HCT116 (cell line): ENCODE measurements at regions not wholly inside any gene's neighbourhood (a gene's known extent, or its start where the extent isn't known, plus 50 kb on each side); places are given as distances from the start of the nearest gene placed in this dataset.
A peak's percentile ranks its signal among the peaks of the same experiment; 100 is the strongest.

ENCODE experiments used
- ATAC-seq: fragments of 200-7000 bp; cut with Tn5 transposase; 2 replicates; pipeline ENCODE4 v1.9.1; 2020; ENCODE audit warnings: mild to moderate bottlenecking, moderate library complexity
- BruUV-seq: library from RNA; stranded (reverse); fragments of 400-500 nt; replicated peaks from 2 replicates; lab custom pipeline; 2021; lab: Mats Ljungman, UMichigan
- CTCF ChIA-PET: fragments of 300-600 bp; sonication (Branson Sonifier 250); formaldehyde crosslinking; loops from one replicate; lab custom pipeline; 2021; ENCODE audit warnings: antibody characterized with exemption; lab: Charles Lee
- POLR2A ChIA-PET: fragments of 300-600, 350-600 bp; sonication (Branson Sonifier 250); formaldehyde crosslinking; loops from one replicate; lab custom pipeline; 2021; ENCODE audit warnings: antibody characterized with exemption; lab: Charles Lee
- RAD21 ChIA-PET, 2 experiments: fragments of 300-600 bp; sonication (Branson Sonifier 250); formaldehyde crosslinking; loops; one replicate each; lab custom pipeline; 2023; ENCODE audit warnings: low total read pairs in 2 of 2; ENCODE audit not compliant: uncharacterized antibody in 2 of 2, unreplicated experiment in 2 of 2, low non-redundant PET in 1 of 2; lab: Charles Lee
- DNase-seq: peaks from one replicate; pipeline ENCODE4 v3.0.0-alpha.2; 2010; ENCODE audit warnings: low read depth, low spot score
- H2AFZ ChIP-seq: fragments of 200-600 bp; shearing (Covaris generic), sonication (generic); 2 replicates; pipeline ENCODE4 v1.6.1; 2017; ENCODE audit warnings: low read depth, mixed run types, mixed read lengths, antibody characterized with exemption, low read length; ENCODE audit not compliant: poor library complexity, severe bottlenecking
- H3K27ac ChIP-seq: 2 replicates; pipeline ENCODE4 v1.5.1; 2012; ENCODE audit warnings: low read depth, low read length
- H3K27me3 ChIP-seq: fragments of 200-600 bp; sonication (generic); 2 replicates; pipeline ENCODE4 v1.6.1; 2016; ENCODE audit warnings: mixed run types, low read length, mixed read lengths; ENCODE audit not compliant: insufficient read depth
- H3K36me3 ChIP-seq, 2 experiments: fragments of 200-500 bp in 1 of 2; fragments of 200-600 bp in 1 of 2; sonication (Bioruptor generic) in 1 of 2; sonication (generic) in 1 of 2; 2 replicates each; pipeline versions ENCODE4 v1.5.1 to v1.6.1; 2014 to 2016; ENCODE audit warnings: low read length in 2 of 2, inconsistent platforms in 1 of 2, mixed read lengths in 1 of 2, mixed run types in 1 of 2; ENCODE audit not compliant: insufficient read depth in 2 of 2, control insufficient read depth in 1 of 2
- H3K4me1 ChIP-seq, 2 experiments: fragments of 200-600 bp in 1 of 2; sonication (generic) in 1 of 2; 2 replicates each; pipeline versions ENCODE4 v1.5.1 to v1.6.1; 2012 to 2017; ENCODE audit warnings: low read length in 2 of 2, inconsistent platforms in 1 of 2, mild to moderate bottlenecking in 1 of 2, mixed read lengths in 1 of 2, mixed run types in 1 of 2, moderate library complexity in 1 of 2; ENCODE audit not compliant: insufficient read depth in 2 of 2, control insufficient read depth in 1 of 2
- H3K4me2 ChIP-seq: fragments of 200-600 bp; sonication (generic); 2 replicates; pipeline ENCODE4 v1.6.1; 2017; ENCODE audit warnings: mixed run types, low read length, mixed read lengths
- H3K4me3 ChIP-seq, 2 experiments: fragments of 200-600 bp in 1 of 2; sonication (generic) in 1 of 2; replicated peaks in 1 of 2; 2 replicates each; pipeline ENCODE4 v1.5.1; 2011 to 2016; ENCODE audit warnings: low read length in 2 of 2, control low read depth in 1 of 2, low read depth in 1 of 2, mild to moderate bottlenecking in 1 of 2, mixed read lengths in 1 of 2, mixed run types in 1 of 2
- H3K79me2 ChIP-seq: fragments of 200-600 bp; sonication (generic); 2 replicates; pipeline ENCODE4 v1.6.1; 2017; ENCODE audit warnings: mild to moderate bottlenecking, mixed run types, low read length, moderate library complexity, mixed read lengths; ENCODE audit not compliant: insufficient read depth
- H3K9ac ChIP-seq: fragments of 200-600 bp; sonication (generic); 2 replicates; pipeline ENCODE4 v1.6.1; 2016; ENCODE audit warnings: low read length, mixed read lengths
- H3K9me2 ChIP-seq: fragments of 200-600 bp; sonication (generic), shearing (Covaris generic); 2 replicates; pipeline ENCODE4 v1.6.1; 2017; ENCODE audit warnings: mixed run types, mild to moderate bottlenecking, moderate library complexity; ENCODE audit not compliant: insufficient read depth
- H3K9me3 ChIP-seq, 2 experiments: fragments of 200-500 bp in 1 of 2; fragments of 200-600 bp in 1 of 2; sonication (Bioruptor generic) in 1 of 2; sonication (generic) in 1 of 2; 2 replicates each; pipeline ENCODE4 v1.6.1; 2014 to 2017; ENCODE audit warnings: low read length in 2 of 2, mixed read lengths in 2 of 2, inconsistent platforms in 1 of 2, low read depth in 1 of 2, mild to moderate bottlenecking in 1 of 2, mixed run types in 1 of 2, moderate library complexity in 1 of 2; ENCODE audit not compliant: control insufficient read depth in 1 of 2, insufficient read depth in 1 of 2
- H4K20me1 ChIP-seq: fragments of 200-600 bp; sonication (generic), shearing (Covaris generic); 2 replicates; pipeline ENCODE4 v1.6.1; 2017; ENCODE audit warnings: mixed run types, mild to moderate bottlenecking, moderate library complexity; ENCODE audit not compliant: insufficient read depth
- ATF3 ChIP-seq: IDR thresholded peaks from 2 replicates; pipeline ENCODE4 v1.6.1; 2012
- CEBPB ChIP-seq: IDR thresholded peaks from 2 replicates; pipeline ENCODE4 v1.6.1; 2012; ENCODE audit warnings: low read depth
- EGR1 ChIP-seq: IDR thresholded peaks from 2 replicates; pipeline ENCODE4 v1.6.1; 2012; ENCODE audit warnings: low read depth
- EZH2 ChIP-seq: fragments of 200-600 bp; sonication (generic); IDR thresholded peaks from 2 replicates; pipeline ENCODE4 v1.6.1; 2017; ENCODE audit warnings: antibody characterized with exemption, mixed run types
- FOSL1 ChIP-seq: IDR thresholded peaks from 2 replicates; pipeline ENCODE4 v1.6.1; 2012; ENCODE audit warnings: low read depth
- JUND ChIP-seq: IDR thresholded peaks from 2 replicates; pipeline ENCODE4 v1.6.1; 2012
- MAX ChIP-seq: IDR thresholded peaks from 2 replicates; pipeline ENCODE4 v1.6.1; 2012
- POLR2AphosphoS5 ChIP-seq: IDR thresholded peaks from 2 replicates; pipeline ENCODE4 v1.6.1; 2011; ENCODE audit warnings: mild to moderate bottlenecking, low read depth, low read length, moderate library complexity
- RAD21 ChIP-seq: IDR thresholded peaks from 2 replicates; pipeline ENCODE4 v1.6.1; 2012; ENCODE audit warnings: low read depth, mild to moderate bottlenecking
- SIN3A ChIP-seq: IDR thresholded peaks from 2 replicates; pipeline ENCODE4 v1.6.1; 2012; ENCODE audit warnings: low read depth
- SP1 ChIP-seq: IDR thresholded peaks from 2 replicates; pipeline ENCODE4 v1.6.1; 2012; ENCODE audit warnings: low read depth
- TCF7L2 ChIP-seq: IDR thresholded peaks from 2 replicates; pipeline ENCODE4 v1.7.0; 2011; ENCODE audit warnings: borderline replicate concordance, inconsistent platforms; ENCODE audit not compliant: insufficient read depth, insufficient read length; ENCODE audit errors: extremely low read depth
- YY1 ChIP-seq: IDR thresholded peaks from 2 replicates; pipeline ENCODE4 v1.6.1; 2011; ENCODE audit warnings: low read length, low read depth, moderate library complexity, mild to moderate bottlenecking; ENCODE audit not compliant: insufficient replicate concordance; ENCODE audit errors: extremely low read depth
- ZFX ChIP-seq: fragments of 450-650 bp; IDR thresholded peaks from 2 replicates; pipeline ENCODE4 v1.6.1; 2017
- ZNF274 ChIP-seq: fragments of 200-500 bp; sonication (Bioruptor generic); IDR thresholded peaks from 2 replicates; pipeline ENCODE4 v1.6.1; 2014; ENCODE audit warnings: mild to moderate bottlenecking, low read depth, low read length, inconsistent platforms
- intact Hi-C: fragments of 100-400 bp; cut with micrococcal nuclease; formaldehyde crosslinking; loops from 2 replicates; pipeline ENCODE4 v1.10.0; 2022
- TF ChIP-seq, protein P1 (sequence below), 3 experiments: fragments of 200-600 bp in 1 of 3; sonication (generic) in 1 of 3; IDR thresholded peaks in 2 of 3; conservative IDR thresholded peaks in 1 of 3; 2 replicates each; pipeline ENCODE4 v1.5.1; 2012 to 2017; ENCODE audit warnings: low read depth in 2 of 3, low read length in 2 of 3, antibody characterized with exemption in 1 of 3, borderline replicate concordance in 1 of 3, control low read depth in 1 of 3, mild to moderate bottlenecking in 1 of 3, mixed read lengths in 1 of 3, mixed run types in 1 of 3, moderate library complexity in 1 of 3; ENCODE audit not compliant: insufficient read depth in 1 of 3
- TF ChIP-seq, protein P2 (sequence below): IDR thresholded peaks from 2 replicates; pipeline ENCODE4 v1.6.1; 2011; ENCODE audit warnings: mild to moderate bottlenecking, low read length, moderate library complexity; ENCODE audit not compliant: insufficient replicate concordance; ENCODE audit errors: extremely low read depth

- no peak overlapping the region for H3K27ac ChIP-seq
- POLR2A ChIA-PET: no interaction called here
- no peak for DNase-seq
Measured at GRCh38 chr12:107349839-107350238, 256.5 kb upstream of the CRY1 start.

DNA sequence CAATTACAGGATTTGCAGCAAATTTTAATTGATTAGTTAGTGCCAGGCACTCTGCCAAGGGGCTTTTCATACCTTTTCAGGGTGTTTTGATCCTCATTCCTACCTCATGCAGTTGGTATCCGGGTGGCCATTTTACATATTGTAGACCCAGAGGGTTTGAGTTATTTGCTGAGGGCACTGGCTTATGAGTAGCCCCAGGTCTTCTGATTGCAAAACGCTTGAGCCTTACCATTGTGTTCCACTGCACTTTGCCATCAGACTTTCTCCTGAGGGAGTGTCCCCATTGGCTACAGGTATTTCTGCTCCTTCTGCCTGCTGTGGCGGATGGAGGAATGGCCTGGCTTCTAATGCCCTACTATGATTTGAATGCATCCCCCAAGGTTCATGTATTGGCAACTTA is 257.8 kb upstream of the CRY1 start:
- Histone ChIP-seq H3K4me2 (no peak overlapping the region; the same call in 1 of the 2 replicates), H3K27ac (no peak overlapping the region), H3K27me3 (no peaks in the 10 kb centered on the region), H3K36me3 (no peaks in the 10 kb centered on the region), H3K4me1 (peaks cover 46 to 69% of the 10 kb centered on the region in 2 experiments), H3K9ac (no peak overlapping the region), H4K20me1 (no peaks in the 10 kb centered on the region), H3K9me3 (no peaks in the 10 kb centered on the region), H3K4me3 (no peak overlapping the region), H3K79me2 (no peaks in the 10 kb centered on the region), H3K9me2 (no peaks in the 10 kb centered on the region), H2AFZ (no peak overlapping the region)
- ChIA-PET RAD21 (no interaction called here), POLR2A (no interaction called here), CTCF (no interaction called here)
- DNase-seq (no peak), ATAC-seq (no peak)
- intact Hi-C loops: no loop called here
- no TSS peak for BruUV-seq
- TF ChIP-seq MAX (no peak), SP1 (no peak), EZH2 (no peak), ZFX (no peak), POLR2AphosphoS5 (no peak), ZNF274 (no peak), EGR1 (no peak), FOSL1 (no peak), RAD21 (no peak), TCF7L2 (no peak), YY1 (no peak)
- TF ChIP-seq, protein P1, sequence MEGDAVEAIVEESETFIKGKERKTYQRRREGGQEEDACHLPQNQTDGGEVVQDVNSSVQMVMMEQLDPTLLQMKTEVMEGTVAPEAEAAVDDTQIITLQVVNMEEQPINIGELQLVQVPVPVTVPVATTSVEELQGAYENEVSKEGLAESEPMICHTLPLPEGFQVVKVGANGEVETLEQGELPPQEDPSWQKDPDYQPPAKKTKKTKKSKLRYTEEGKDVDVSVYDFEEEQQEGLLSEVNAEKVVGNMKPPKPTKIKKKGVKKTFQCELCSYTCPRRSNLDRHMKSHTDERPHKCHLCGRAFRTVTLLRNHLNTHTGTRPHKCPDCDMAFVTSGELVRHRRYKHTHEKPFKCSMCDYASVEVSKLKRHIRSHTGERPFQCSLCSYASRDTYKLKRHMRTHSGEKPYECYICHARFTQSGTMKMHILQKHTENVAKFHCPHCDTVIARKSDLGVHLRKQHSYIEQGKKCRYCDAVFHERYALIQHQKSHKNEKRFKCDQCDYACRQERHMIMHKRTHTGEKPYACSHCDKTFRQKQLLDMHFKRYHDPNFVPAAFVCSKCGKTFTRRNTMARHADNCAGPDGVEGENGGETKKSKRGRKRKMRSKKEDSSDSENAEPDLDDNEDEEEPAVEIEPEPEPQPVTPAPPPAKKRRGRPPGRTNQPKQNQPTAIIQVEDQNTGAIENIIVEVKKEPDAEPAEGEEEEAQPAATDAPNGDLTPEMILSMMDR (IDR thresholded peaks at IDR 0.05 in 2 of 3, conservative IDR thresholded peaks at IDR 0.05 in 1 of 3; ENCODE audit: borderline replicate concordance in 1 of 3, insufficient read depth in 1 of 3, low read depth in 2 of 3, low read length in 2 of 3): no peak
- TF ChIP-seq, protein P2, sequence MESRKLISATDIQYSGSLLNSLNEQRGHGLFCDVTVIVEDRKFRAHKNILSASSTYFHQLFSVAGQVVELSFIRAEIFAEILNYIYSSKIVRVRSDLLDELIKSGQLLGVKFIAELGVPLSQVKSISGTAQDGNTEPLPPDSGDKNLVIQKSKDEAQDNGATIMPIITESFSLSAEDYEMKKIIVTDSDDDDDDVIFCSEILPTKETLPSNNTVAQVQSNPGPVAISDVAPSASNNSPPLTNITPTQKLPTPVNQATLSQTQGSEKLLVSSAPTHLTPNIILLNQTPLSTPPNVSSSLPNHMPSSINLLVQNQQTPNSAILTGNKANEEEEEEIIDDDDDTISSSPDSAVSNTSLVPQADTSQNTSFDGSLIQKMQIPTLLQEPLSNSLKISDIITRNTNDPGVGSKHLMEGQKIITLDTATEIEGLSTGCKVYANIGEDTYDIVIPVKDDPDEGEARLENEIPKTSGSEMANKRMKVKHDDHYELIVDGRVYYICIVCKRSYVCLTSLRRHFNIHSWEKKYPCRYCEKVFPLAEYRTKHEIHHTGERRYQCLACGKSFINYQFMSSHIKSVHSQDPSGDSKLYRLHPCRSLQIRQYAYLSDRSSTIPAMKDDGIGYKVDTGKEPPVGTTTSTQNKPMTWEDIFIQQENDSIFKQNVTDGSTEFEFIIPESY: no peak

More at GRCh38 chr12:107349839-107350238, 256.5 kb upstream of the CRY1 start:
- no peaks in the 10 kb centered on the region for H3K9me3 ChIP-seq
- ATAC-seq: no peak
- H3K36me3 ChIP-seq: no peaks in the 10 kb centered on the region
- ChIA-PET CTCF (no interaction called here), RAD21 (no interaction called here)
- BruUV-seq: no TSS peak
- H3K9me2 ChIP-seq: no peaks in the 10 kb centered on the region
- no peak for TF ChIP-seq JUND
- TF ChIP-seq ATF3: no peak
- TF ChIP-seq CEBPB: no peak
- no peak for TF ChIP-seq MAX
- TF ChIP-seq ZFX: no peak
- TF ChIP-seq SIN3A: no peak
- H3K4me1 ChIP-seq: peaks cover 54 to 80% of the 10 kb centered on the region in 2 experiments
- H2AFZ ChIP-seq: no peak overlapping the region
- H3K4me2 ChIP-seq: peak overlapping the region; percentile 74
- intact Hi-C loops: no loop called here
- no peaks in the 10 kb centered on the region for H3K79me2 ChIP-seq
- H3K9ac ChIP-seq: peak overlapping the region; percentile 50
- H3K27me3 ChIP-seq: no peaks in the 10 kb centered on the region
- no peak overlapping the region for H3K4me3 ChIP-seq
- no peaks in the 10 kb centered on the region for H4K20me1 ChIP-seq
